ENCODE measurements at regions not wholly inside any gene's neighbourhood (a gene's known extent, or its start where the extent isn't known, plus 50 kb on each side); places are given as distances from the start of the nearest gene placed in this dataset.

DNA sequence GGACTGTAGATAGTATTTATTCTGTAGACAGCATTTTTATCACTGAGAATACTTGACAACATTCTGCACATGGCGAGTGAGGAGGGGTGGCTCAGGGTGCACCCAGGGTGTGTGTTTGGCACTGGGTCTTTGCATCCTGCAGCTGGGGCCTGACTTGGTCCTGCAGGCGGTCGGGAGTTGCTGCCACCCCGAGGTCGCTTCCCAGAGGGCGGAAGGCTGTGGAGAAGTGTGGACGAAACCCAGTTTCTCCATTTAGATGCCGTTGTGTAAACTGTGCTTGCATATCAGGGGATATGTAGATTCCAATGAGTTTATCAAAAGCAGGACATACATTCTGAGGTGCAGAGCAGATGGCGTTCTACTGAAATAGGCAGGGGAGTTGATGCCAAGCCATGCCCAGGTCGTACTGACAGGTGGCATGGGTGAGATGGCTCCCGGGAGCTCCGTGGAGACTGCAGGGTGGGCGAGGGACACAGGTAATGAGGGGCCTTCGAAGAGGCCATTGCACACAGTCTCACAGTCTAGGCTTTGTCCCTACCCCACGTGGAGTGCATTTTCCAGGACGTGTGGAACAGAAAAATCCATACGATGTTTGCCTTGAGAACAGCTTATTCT, 74.5 kb downstream of the RTP5 start:
- TF ChIP-seq POLR2AphosphoS5 (IDR thresholded peaks at IDR 0.05) (no peak), CTCF (IDR thresholded peaks at IDR 0.05 in 8 of 11, conservative IDR thresholded peaks at IDR 0.05 in 3 of 11) (no peak), POLR2A (IDR thresholded peaks at IDR 0.05) (no peak)
